GM12874 (cell line): ENCODE measurements at regions not wholly inside any gene's neighbourhood (a gene's known extent, or its start where the extent isn't known, plus 50 kb on each side); places are given as distances from the start of the nearest gene placed in this dataset.

Source experiments
- CTCF ChIP-seq: IDR thresholded peaks from 2 replicates; pipeline ENCODE4 v1.5.1; 2011; ENCODE audit warnings: low read depth, mild to moderate bottlenecking, control low read depth, low read length, moderate library complexity; ENCODE audit not compliant: insufficient read depth

GRCh38 chr13:59304596-59304995, 859.1 kb downstream of the DIAPH3 start:
- TF ChIP-seq CTCF, result no peak

GRCh38 chr13:59305896-59306295, 857.8 kb downstream of the DIAPH3 start:
- TF ChIP-seq CTCF, result no peak

GRCh38 chr13:59312776-59313175, 851.0 kb downstream of the DIAPH3 start:
- TF ChIP-seq CTCF, result no peak

- TF ChIP-seq CTCF, result peak; percentile 74
Observed at GRCh38 chr13:59318320-59318930, 845.3 kb downstream of the DIAPH3 start.

- no peak for TF ChIP-seq CTCF
Observed at GRCh38 chr13:59319276-59319675, 844.5 kb downstream of the DIAPH3 start.

- TF ChIP-seq CTCF, result no peak
Observed at GRCh38 chr13:59320021-59320420, 843.7 kb downstream of the DIAPH3 start.

- TF ChIP-seq CTCF, result no peak
Observed at GRCh38 chr13:59326717-59327116, 837.0 kb downstream of the DIAPH3 start.
